Astrocyte (in vitro differentiated cells and primary cell): ENCODE measurements at regions not wholly inside any gene's neighbourhood (a gene's known extent, or its start where the extent isn't known, plus 50 kb on each side); places are given as distances from the start of the nearest gene placed in this dataset.

Experiments used
- DNase-seq: peaks from one replicate; pipeline ENCODE4 v3.0.0-alpha.2; 2010; ENCODE audit warnings: low read depth
- FAIRE-seq: peaks from 2 replicates; lab custom pipeline; 2011; peaks lifted over from hg19 to GRCh38; lab: Jason Lieb, UNC
- H2AFZ ChIP-seq: 2 replicates; pipeline ENCODE4 v1.6.0; 2012; ENCODE audit warnings: low read depth, low read length, inconsistent platforms
- H3K27ac ChIP-seq: 2 replicates; pipeline ENCODE4 v1.5.1; 2011; ENCODE audit warnings: low read depth, low read length, inconsistent platforms
- H3K27me3 ChIP-seq: 2 replicates; pipeline ENCODE4 v1.6.0; 2011; ENCODE audit warnings: low read length, inconsistent platforms; ENCODE audit not compliant: insufficient read depth
- H3K36me3 ChIP-seq: 2 replicates; pipeline ENCODE4 v1.5.1; 2011; ENCODE audit warnings: low read length, inconsistent platforms; ENCODE audit not compliant: insufficient read depth
- H3K4me1 ChIP-seq: 2 replicates; pipeline ENCODE4 v1.5.1; 2011; ENCODE audit warnings: low read length, inconsistent platforms; ENCODE audit not compliant: insufficient read depth
- H3K4me2 ChIP-seq: 2 replicates; pipeline ENCODE4 v1.6.0; 2012; ENCODE audit warnings: low read length, inconsistent platforms
- H3K4me3 ChIP-seq: 2 replicates; pipeline ENCODE4 v1.5.1; 2011; ENCODE audit warnings: low read depth, mild to moderate bottlenecking, low read length, inconsistent platforms; ENCODE audit not compliant: insufficient read depth
- H3K79me2 ChIP-seq: 2 replicates; pipeline ENCODE4 v1.6.0; 2012; ENCODE audit warnings: mild to moderate bottlenecking, low read length, inconsistent platforms; ENCODE audit not compliant: insufficient read depth
- H3K9ac ChIP-seq: 2 replicates; pipeline ENCODE4 v1.6.0; 2012; ENCODE audit warnings: mild to moderate bottlenecking, low read length, inconsistent platforms
- H3K9me3 ChIP-seq: 2 replicates; pipeline ENCODE4 v1.5.1; 2012; ENCODE audit warnings: low read depth, mild to moderate bottlenecking, low read length, inconsistent platforms; ENCODE audit not compliant: insufficient read depth
- H4K20me1 ChIP-seq: 2 replicates; pipeline ENCODE4 v1.6.0; 2012; ENCODE audit warnings: low read length, inconsistent platforms; ENCODE audit not compliant: insufficient read depth
- H3K27ac Mint-ChIP-seq: one replicate; pipeline ENCODE4 v1.8.0; 2021; ENCODE audit warnings: mild to moderate bottlenecking, mixed read lengths; ENCODE audit not compliant: unreplicated experiment
- H3K27me3 Mint-ChIP-seq: one replicate; pipeline ENCODE4 v1.8.0; 2021; ENCODE audit warnings: low read depth, mixed read lengths; ENCODE audit not compliant: unreplicated experiment
- H3K36me3 Mint-ChIP-seq: one replicate; pipeline ENCODE4 v1.8.0; 2021; ENCODE audit warnings: low read depth, mixed read lengths; ENCODE audit not compliant: unreplicated experiment
- H3K4me1 Mint-ChIP-seq: one replicate; pipeline ENCODE4 v1.8.0; 2021; ENCODE audit warnings: low read depth, mixed read lengths; ENCODE audit not compliant: unreplicated experiment
- H3K4me3 Mint-ChIP-seq: one replicate; pipeline ENCODE4 v1.8.0; 2021; ENCODE audit warnings: mild to moderate bottlenecking, moderate library complexity, mixed read lengths; ENCODE audit not compliant: unreplicated experiment
- H3K9me3 Mint-ChIP-seq: one replicate; pipeline ENCODE4 v1.8.0; 2021; ENCODE audit warnings: mild to moderate bottlenecking, mixed read lengths; ENCODE audit not compliant: unreplicated experiment
- CTCF ChIP-seq: IDR thresholded peaks from 2 replicates; pipeline ENCODE4 v1.5.1; 2011; ENCODE audit warnings: low read depth, mild to moderate bottlenecking, inconsistent platforms, low read length, moderate library complexity; ENCODE audit not compliant: insufficient read depth
- EZH2 ChIP-seq: IDR thresholded peaks from 2 replicates; pipeline ENCODE4 v1.6.1; 2012; ENCODE audit warnings: mild to moderate bottlenecking, low read length, inconsistent platforms; ENCODE audit not compliant: insufficient read depth

GRCh38 chr16:64450177-64450576 lies 671.7 kb downstream of the CDH11 start:
- no peak overlapping the region for H3K27ac Mint-ChIP-seq
- Histone ChIP-seq H2AFZ (no peak overlapping the region), H3K9me3 (no peaks in the 10 kb centered on the region), H3K79me2 (no peaks in the 10 kb centered on the region), H3K36me3 (no peaks in the 10 kb centered on the region), H3K4me3 (no peak overlapping the region), H3K27me3 (no peaks in the 10 kb centered on the region), H3K4me2 (peak overlapping the region; percentile 21), H3K27ac (no peak overlapping the region), H3K4me1 (peaks cover 3% of the 10 kb centered on the region), H3K9ac (no peak overlapping the region), H4K20me1 (no peaks in the 10 kb centered on the region)
- DNase-seq (peak; percentile 38), FAIRE-seq (peak; percentile 29)
- no peaks in the 10 kb centered on the region for H3K36me3 Mint-ChIP-seq
- TF ChIP-seq CTCF (no peak), EZH2 (no peak)
- H3K4me1 Mint-ChIP-seq = peaks cover 15% of the 10 kb centered on the region
- H3K27me3 Mint-ChIP-seq = no peaks in the 10 kb centered on the region
- H3K4me3 Mint-ChIP-seq = no peak overlapping the region
- H3K9me3 Mint-ChIP-seq = no peaks in the 10 kb centered on the region

GRCh38 chr16:64449506-64449905 lies 672.4 kb downstream of the CDH11 start:
- Histone ChIP-seq H3K4me3 (no peak overlapping the region), H3K27me3 (no peaks in the 10 kb centered on the region), H3K36me3 (no peaks in the 10 kb centered on the region), H3K4me2 (no peak overlapping the region), H2AFZ (no peak overlapping the region), H3K9me3 (no peaks in the 10 kb centered on the region), H3K4me1 (peaks cover 3% of the 10 kb centered on the region), H3K27ac (no peak overlapping the region), H3K79me2 (no peaks in the 10 kb centered on the region), H3K9ac (no peak overlapping the region), H4K20me1 (no peaks in the 10 kb centered on the region)
- DNase-seq (no peak), FAIRE-seq (no peak)
- no peak for TF ChIP-seq EZH2
- TF ChIP-seq CTCF = no peak
- Mint-ChIP-seq H3K36me3 (no peaks in the 10 kb centered on the region), H3K9me3 (no peaks in the 10 kb centered on the region), H3K27ac (no peak overlapping the region), H3K4me1 (peaks cover 13% of the 10 kb centered on the region), H3K27me3 (no peaks in the 10 kb centered on the region), H3K4me3 (no peak overlapping the region)

- Mint-ChIP-seq H3K4me1 (peaks cover 23% of the 10 kb centered on the region), H3K27me3 (no peaks in the 10 kb centered on the region), H3K27ac (no peak overlapping the region), H3K9me3 (peaks cover 2% of the 10 kb centered on the region), H3K4me3 (no peak overlapping the region), H3K36me3 (no peaks in the 10 kb centered on the region)
- FAIRE-seq = no peak
- no peak overlapping the region for H3K27ac ChIP-seq
- H3K79me2 ChIP-seq = no peaks in the 10 kb centered on the region
- no peak overlapping the region for H2AFZ ChIP-seq
- DNase-seq = peak; percentile 80
- H3K4me3 ChIP-seq = no peak overlapping the region
- no peak overlapping the region for H3K9ac ChIP-seq
- H3K4me1 ChIP-seq = peaks cover 8% of the 10 kb centered on the region
- TF ChIP-seq CTCF = no peak
- no peaks in the 10 kb centered on the region for H3K9me3 ChIP-seq
- no peaks in the 10 kb centered on the region for H4K20me1 ChIP-seq
- no peaks in the 10 kb centered on the region for H3K36me3 ChIP-seq
- no peaks in the 10 kb centered on the region for H3K27me3 ChIP-seq
- H3K4me2 ChIP-seq = no peak overlapping the region
Observed at GRCh38 chr16:64445649-64446048, 676.2 kb downstream of the CDH11 start.
